ENCODE measurements at regions not wholly inside any gene's neighbourhood (a gene's known extent, or its start where the extent isn't known, plus 50 kb on each side); places are given as distances from the start of the nearest gene placed in this dataset.

DNA sequence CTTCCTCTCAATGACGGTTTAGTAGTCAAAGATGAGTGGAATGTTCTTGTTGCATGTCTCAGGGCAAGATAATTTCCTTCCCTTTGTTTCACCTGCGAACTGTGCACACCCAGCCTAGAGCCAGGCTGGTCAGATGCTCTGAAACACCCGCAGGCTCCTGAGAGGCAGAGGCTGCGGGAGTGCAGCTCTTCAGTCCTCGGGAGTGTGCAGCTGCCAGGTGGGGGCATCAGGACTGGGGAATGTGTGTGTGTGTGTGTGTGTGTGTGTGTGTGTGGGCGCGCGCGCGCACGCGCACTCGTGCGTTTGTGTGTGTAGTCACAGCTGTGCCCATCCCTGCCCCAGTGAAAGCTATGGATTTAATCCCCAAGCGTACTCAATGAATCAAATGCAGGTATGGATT, 136.2 kb upstream of the NTM start:
- Mint-ChIP-seq H3K4me3 (no peak overlapping the region), H3K27me3 (ENCODE audit: low read depth) (no peaks in the 10 kb centered on the region)
- POLR2A ChIA-PET = no interaction called here

DNA sequence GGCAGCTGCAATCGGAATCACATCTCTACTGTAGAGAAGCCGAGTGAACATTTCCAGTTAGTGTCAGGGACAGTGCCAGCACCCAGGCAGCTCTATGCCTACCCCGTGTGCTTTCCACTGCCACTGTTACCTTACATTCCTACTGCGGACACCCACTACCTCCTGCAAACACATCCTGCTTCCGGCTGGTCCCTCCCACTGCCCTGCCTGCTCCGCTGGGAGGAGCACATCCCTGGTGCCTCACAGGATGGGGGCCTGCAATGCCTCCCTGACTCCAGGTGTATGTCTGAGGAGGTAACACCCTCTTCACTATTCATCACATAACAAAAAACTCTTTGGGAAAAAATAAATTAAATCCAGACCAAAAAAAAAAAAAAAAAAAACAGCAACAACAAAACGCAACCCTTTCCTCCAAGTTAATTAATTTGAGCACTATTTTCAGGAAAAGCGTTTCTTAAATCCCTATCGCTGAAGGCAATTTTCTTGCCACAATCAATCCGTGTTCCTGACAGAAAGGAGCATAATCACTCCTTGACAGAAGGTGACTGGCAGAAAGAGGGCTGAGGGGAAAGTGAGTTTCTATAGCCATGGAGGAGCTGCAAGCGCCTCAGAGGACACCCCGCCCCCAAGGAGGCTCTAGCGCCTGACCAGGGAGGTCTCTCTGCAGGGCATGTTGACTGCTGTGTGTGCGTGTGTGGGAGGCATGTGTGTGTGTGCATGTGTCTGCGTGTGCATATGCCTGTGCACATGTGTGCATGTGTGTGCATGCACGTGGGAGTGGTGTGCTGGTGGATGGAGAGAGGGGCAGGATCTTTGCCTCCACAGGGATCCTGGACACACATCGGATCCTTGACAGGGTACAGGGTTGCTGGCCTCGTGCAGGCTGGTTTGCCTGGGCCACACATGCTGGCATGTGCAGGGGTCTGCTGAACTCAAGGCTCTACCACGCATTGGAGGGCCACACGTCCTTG, 134.8 kb upstream of the NTM start:
- H3K27ac Mint-ChIP-seq = no peak overlapping the region
- DNase-seq (no peak), ATAC-seq (no peak)
- ChIA-PET CTCF (no interaction called here), POLR2A (no interaction called here)
- no peaks in the 10 kb centered on the region for H3K9me3 Mint-ChIP-seq (ENCODE audit: insufficient read depth)
- no peaks in the 10 kb centered on the region for H3K36me3 Mint-ChIP-seq (ENCODE audit: low read depth)
- no peaks in the 10 kb centered on the region for H3K4me1 Mint-ChIP-seq (ENCODE audit: low read depth)
- H3K4me3 Mint-ChIP-seq = no peak overlapping the region
- H3K27me3 Mint-ChIP-seq (ENCODE audit: low read depth) = no peaks in the 10 kb centered on the region

More for the DNA sequence above, 136.2 kb upstream of the NTM start:
- H3K36me3 Mint-ChIP-seq (ENCODE audit: low read depth) = no peaks in the 10 kb centered on the region
- no peaks in the 10 kb centered on the region for H3K9me3 Mint-ChIP-seq (ENCODE audit: insufficient read depth)
- H3K4me1 Mint-ChIP-seq (ENCODE audit: low read depth) = no peaks in the 10 kb centered on the region
- DNase-seq = no peak
- CTCF ChIA-PET = no interaction called here
- no peak for ATAC-seq
- H3K27ac Mint-ChIP-seq = no peak overlapping the region

DNA sequence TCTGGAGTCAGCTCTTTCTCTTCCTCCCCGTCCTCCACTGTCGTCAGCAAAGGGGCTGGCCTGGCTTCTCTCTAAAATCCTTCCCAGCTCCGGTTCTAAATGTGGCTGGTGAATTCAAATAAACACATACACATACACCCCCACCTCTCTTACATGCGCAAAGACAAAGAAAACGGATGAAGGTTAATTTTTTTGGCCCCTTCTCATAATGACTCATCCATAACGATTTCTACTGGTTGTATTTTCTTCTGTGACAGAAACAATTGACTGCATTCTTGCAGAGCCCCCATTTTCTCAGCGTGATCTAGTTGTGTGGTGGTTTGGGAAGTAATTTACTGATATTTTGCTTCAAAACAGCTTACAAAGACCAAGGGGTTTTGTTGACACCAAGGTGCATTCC, 130.0 kb upstream of the NTM start:
- ChIA-PET CTCF (no interaction called here), POLR2A (no interaction called here)
- H3K4me1 Mint-ChIP-seq (ENCODE audit: low read depth) = no peaks in the 10 kb centered on the region
- H3K36me3 Mint-ChIP-seq (ENCODE audit: low read depth) = no peaks in the 10 kb centered on the region
- DNase-seq (no peak), ATAC-seq (no peak)
- no peaks in the 10 kb centered on the region for H3K27me3 Mint-ChIP-seq (ENCODE audit: low read depth)
- no peaks in the 10 kb centered on the region for H3K9me3 Mint-ChIP-seq (ENCODE audit: insufficient read depth)
- no peak overlapping the region for H3K4me3 Mint-ChIP-seq
- H3K27ac Mint-ChIP-seq = no peak overlapping the region

DNA sequence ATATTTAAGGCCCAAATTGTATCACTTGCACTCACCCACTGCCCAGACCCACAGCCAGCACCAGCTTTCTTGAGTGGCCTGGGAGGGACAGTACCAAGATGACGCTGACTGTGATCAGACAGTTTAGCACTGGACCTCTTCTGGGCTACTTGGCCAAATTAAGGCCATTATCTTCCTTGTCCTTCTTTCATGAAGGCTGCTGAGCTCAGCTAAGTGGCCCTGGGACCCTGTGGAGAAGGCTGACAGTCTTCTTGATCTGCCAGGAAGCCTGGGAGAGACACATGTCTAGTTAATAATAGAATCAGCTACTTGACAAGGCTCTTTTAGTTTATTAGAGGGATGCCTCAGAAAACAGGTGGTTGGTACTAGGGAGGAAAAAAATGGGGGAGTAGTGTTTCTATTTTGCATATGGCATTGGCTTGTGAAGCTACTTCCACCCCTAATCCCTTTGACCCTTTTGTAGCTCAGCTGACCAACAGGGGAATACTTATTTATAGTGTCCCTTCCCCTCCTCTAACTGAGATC, 127.9 kb upstream of the NTM start:
- ChIA-PET CTCF (no interaction called here), POLR2A (no interaction called here)
- H3K27me3 Mint-ChIP-seq (ENCODE audit: low read depth) = peaks cover 8% of the 10 kb centered on the region
- no peaks in the 10 kb centered on the region for H3K36me3 Mint-ChIP-seq (ENCODE audit: low read depth)
- H3K4me1 Mint-ChIP-seq (ENCODE audit: low read depth) = no peaks in the 10 kb centered on the region
- H3K9me3 Mint-ChIP-seq (ENCODE audit: insufficient read depth) = no peaks in the 10 kb centered on the region
- no peak overlapping the region for H3K4me3 Mint-ChIP-seq
- no peak for DNase-seq
- ATAC-seq = no peak
- no peak overlapping the region for H3K27ac Mint-ChIP-seq

DNA sequence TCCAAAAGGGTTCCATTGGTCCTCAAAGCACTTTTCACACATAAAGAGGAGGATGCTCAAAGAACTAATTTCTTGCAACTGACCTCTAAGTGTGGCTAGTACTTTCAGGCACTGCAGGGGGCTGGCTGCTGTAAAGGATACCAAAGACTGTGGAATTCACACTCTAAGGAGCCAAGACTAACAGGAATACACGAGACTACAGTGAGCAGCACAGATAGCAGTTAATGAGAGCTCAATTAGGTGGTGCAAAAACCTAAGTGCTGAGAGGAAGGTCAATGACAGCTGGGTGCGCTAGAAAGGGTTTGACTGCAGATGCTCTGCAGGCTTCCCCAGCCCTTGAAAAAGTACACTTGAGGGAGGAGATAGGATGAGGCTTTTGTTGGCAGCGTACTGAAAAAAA, 124.3 kb upstream of the NTM start:
- no peak overlapping the region for H3K27ac Mint-ChIP-seq
- H3K36me3 Mint-ChIP-seq (ENCODE audit: low read depth) = no peaks in the 10 kb centered on the region
- no peak for DNase-seq
- POLR2A ChIA-PET = no interaction called here
- peaks cover 8% of the 10 kb centered on the region for H3K27me3 Mint-ChIP-seq (ENCODE audit: low read depth)
- H3K4me3 Mint-ChIP-seq = no peak overlapping the region
- CTCF ChIA-PET = interaction anchor here (0.5 kb wide), 1 partner anchor 238 kb away, joined by 3 read pairs; no protein-coding TSS in a partner anchor
- no peaks in the 10 kb centered on the region for H3K4me1 Mint-ChIP-seq (ENCODE audit: low read depth)
- no peak for ATAC-seq
- H3K9me3 Mint-ChIP-seq (ENCODE audit: insufficient read depth) = no peaks in the 10 kb centered on the region

DNA sequence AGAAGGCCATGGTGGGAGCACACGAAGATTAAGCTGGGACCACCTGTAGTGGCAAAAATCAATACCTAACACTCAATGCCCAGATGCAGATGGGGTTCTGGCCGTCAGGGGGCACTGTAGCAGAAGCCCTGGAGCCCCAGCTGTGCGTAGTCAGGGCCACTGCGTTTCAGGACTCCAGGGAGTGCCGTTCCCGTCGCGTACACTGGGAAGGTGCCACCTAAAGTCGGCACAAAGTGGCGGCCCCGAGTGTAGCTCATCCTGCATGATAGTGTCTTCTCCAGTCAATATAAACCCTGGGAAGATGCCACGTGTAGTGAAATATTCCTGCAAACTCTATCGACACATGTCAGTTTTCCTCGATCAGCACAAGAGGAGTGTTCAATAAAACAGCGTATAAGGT, 123.8 kb upstream of the NTM start:
- no peaks in the 10 kb centered on the region for H3K36me3 Mint-ChIP-seq (ENCODE audit: low read depth)
- H3K4me3 Mint-ChIP-seq = no peak overlapping the region
- no peaks in the 10 kb centered on the region for H3K4me1 Mint-ChIP-seq (ENCODE audit: low read depth)
- H3K27ac Mint-ChIP-seq = no peak overlapping the region
- ATAC-seq (no peak), DNase-seq (no peak)
- CTCF ChIA-PET = interaction anchor here (0.5 kb wide), 1 partner anchor 239 kb away, joined by 3 read pairs; no protein-coding TSS in a partner anchor
- no peaks in the 10 kb centered on the region for H3K9me3 Mint-ChIP-seq (ENCODE audit: insufficient read depth)
- POLR2A ChIA-PET = no interaction called here
- H3K27me3 Mint-ChIP-seq (ENCODE audit: low read depth) = peaks cover 8% of the 10 kb centered on the region

DNA sequence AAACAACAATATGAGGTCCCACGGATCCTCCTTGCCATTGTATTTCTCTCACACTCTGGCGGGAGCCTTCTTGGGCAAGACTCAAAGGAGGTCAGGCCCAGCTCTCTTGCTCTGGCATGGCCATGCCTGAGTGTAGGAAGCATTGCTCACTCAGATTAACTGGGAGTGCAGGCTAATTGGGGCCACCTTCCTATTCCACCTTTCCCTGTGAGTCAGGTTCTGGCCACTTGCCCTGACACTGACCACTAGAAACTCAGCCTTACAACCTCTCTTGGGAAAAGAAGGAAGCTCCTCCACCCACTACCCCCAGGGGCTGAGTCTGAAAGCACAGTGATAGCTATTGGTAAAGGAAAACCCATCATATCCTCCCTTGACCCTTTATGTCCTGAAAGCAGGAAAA, 121.8 kb upstream of the NTM start:
- ChIA-PET CTCF (no interaction called here), POLR2A (no interaction called here)
- Mint-ChIP-seq H3K36me3 (ENCODE audit: low read depth) (no peaks in the 10 kb centered on the region), H3K27ac (no peak overlapping the region), H3K27me3 (ENCODE audit: low read depth) (peaks cover 11% of the 10 kb centered on the region), H3K9me3 (ENCODE audit: insufficient read depth) (no peaks in the 10 kb centered on the region), H3K4me1 (ENCODE audit: low read depth) (no peaks in the 10 kb centered on the region), H3K4me3 (no peak overlapping the region)
- no peak for ATAC-seq
- no peak for DNase-seq

DNA sequence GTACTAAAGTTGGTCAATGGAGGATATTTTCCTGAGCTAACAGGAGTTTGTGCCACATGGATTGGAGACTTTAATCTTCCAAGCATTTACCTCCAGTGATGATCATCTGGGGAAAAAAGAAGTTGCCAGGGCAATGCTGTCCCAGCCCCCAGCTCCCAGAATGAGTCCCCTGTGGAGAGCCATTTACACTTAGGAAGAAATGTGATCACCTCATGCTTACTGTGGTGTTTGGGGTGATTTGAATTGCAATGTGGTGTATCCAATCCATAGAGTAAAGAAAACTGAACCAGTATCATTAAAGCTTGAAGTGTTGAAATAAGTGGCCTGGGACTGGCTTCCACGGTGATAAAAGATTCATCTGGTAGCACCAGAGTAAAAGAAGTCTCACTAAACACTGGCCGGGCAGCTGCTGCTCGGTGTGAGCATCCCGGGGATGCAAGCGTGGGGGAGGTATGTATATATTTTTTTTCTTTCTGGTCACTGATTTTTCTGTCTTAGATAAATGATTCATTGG, 117.2 kb upstream of the NTM start:
- Mint-ChIP-seq H3K27me3 (ENCODE audit: low read depth) (peaks cover 3% of the 10 kb centered on the region), H3K27ac (no peak overlapping the region), H3K4me3 (no peak overlapping the region), H3K36me3 (ENCODE audit: low read depth) (no peaks in the 10 kb centered on the region), H3K9me3 (ENCODE audit: insufficient read depth) (no peaks in the 10 kb centered on the region), H3K4me1 (ENCODE audit: low read depth) (no peaks in the 10 kb centered on the region)
- no peak for ATAC-seq
- CTCF ChIA-PET = no interaction called here
- POLR2A ChIA-PET = no interaction called here
- DNase-seq = no peak

DNA sequence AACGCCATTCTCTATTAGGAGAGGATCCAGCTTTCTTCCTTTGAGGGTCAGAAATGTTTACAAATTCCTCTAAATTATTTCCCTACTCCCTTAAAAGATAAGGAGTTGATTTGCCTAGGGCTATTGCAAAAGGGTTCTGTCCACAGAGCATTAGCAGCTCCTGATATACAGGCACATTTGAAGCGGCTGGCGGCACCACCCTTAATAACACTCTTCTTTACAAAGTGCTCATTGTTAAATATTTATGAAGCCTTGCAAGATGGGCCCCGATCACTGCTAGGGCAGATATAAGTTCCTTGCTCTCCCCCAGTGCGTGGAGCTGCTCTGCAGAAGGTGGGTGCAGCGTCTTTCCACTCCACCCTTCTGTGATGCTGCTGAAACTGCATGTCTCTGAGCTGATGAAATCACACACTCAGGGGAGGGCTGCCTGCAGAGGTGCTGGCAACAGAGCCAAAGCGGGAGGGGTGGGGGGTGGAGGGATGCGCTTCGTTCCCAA, 116.7 kb upstream of the NTM start:
- Mint-ChIP-seq H3K4me3 (no peak overlapping the region), H3K27ac (no peak overlapping the region), H3K9me3 (ENCODE audit: insufficient read depth) (no peaks in the 10 kb centered on the region), H3K27me3 (ENCODE audit: low read depth) (peaks cover 3% of the 10 kb centered on the region), H3K4me1 (ENCODE audit: low read depth) (no peaks in the 10 kb centered on the region), H3K36me3 (ENCODE audit: low read depth) (no peaks in the 10 kb centered on the region)
- POLR2A ChIA-PET = no interaction called here
- ATAC-seq (no peak), DNase-seq (no peak)
- CTCF ChIA-PET = no interaction called here

DNA sequence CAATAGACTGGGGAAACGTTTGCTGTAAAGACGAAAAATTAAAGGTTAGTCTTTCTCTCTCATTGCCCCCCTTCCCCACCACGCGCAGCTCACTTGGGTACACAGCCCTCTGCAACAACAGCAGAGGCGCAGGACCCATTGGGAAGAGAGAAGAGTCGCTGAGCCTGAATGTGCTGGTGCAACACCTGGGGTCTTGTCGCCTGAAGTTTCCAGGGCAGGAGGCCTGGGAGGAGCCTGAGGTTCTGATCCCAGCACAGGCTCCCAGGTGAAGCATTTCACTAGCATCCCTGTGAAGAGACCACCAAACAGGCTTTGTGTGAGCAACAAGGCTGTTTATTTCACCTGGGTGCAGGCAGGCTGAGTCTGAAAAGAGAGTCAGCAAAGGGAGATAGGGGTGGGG, 116.2 kb upstream of the NTM start:
- CTCF ChIA-PET = no interaction called here
- POLR2A ChIA-PET = no interaction called here
- Mint-ChIP-seq H3K4me3 (no peak overlapping the region), H3K27ac (no peak overlapping the region), H3K27me3 (ENCODE audit: low read depth) (peaks cover 3% of the 10 kb centered on the region), H3K9me3 (ENCODE audit: insufficient read depth) (no peaks in the 10 kb centered on the region), H3K4me1 (ENCODE audit: low read depth) (no peaks in the 10 kb centered on the region), H3K36me3 (ENCODE audit: low read depth) (no peaks in the 10 kb centered on the region)
- DNase-seq (no peak), ATAC-seq (no peak)

DNA sequence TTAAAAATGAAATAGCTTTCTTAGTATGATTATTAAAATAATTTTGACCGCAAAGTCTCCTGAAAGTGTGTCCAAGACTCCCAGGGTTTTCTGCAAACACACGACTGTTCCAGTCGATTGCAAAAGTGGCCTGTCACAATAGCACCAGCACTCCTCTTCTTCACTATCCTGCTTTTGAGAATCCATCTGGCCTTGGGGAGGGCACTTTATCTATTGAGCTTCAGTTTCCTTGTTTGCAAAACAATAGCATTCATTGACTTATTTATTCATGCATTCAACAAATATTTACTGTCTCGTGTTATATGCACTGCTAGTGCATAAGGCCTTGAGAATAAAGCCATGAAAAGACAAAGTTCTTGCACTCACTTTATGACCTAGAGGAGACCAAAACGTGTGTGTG, 96.2 kb upstream of the NTM start:
- Mint-ChIP-seq H3K36me3 (ENCODE audit: low read depth) (no peaks in the 10 kb centered on the region), H3K27me3 (ENCODE audit: low read depth) (no peaks in the 10 kb centered on the region), H3K9me3 (ENCODE audit: insufficient read depth) (peaks cover 4% of the 10 kb centered on the region), H3K4me1 (ENCODE audit: low read depth) (no peaks in the 10 kb centered on the region), H3K27ac (no peak overlapping the region), H3K4me3 (no peak overlapping the region)
- ChIA-PET CTCF (no interaction called here), POLR2A (no interaction called here)
- no peak for DNase-seq
- no peak for ATAC-seq

DNA sequence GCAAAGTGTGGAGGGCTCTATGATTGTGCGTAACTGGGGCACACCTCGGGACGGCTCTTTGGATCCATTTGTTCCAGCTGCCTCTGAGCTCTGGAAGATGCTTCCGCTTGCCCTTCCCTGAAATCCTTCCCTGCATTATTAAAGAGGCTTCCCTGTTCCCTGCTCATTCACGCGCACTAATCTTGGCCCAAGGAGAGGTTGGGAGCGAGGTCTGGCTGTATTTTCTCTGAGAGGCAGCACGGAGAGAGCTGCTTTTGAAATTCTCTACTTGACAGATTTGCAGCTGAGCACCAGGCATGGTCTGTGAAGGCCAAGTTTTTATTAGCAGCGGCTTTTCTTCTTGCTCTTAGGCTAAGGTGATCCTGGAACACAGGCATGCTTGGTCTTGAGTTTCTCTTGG, 94.8 kb upstream of the NTM start:
- DNase-seq (no peak), ATAC-seq (no peak)
- POLR2A ChIA-PET = no interaction called here
- CTCF ChIA-PET = no interaction called here
- Mint-ChIP-seq H3K36me3 (ENCODE audit: low read depth) (no peaks in the 10 kb centered on the region), H3K4me1 (ENCODE audit: low read depth) (no peaks in the 10 kb centered on the region), H3K27ac (no peak overlapping the region), H3K27me3 (ENCODE audit: low read depth) (no peaks in the 10 kb centered on the region), H3K9me3 (ENCODE audit: insufficient read depth) (peaks cover 4% of the 10 kb centered on the region), H3K4me3 (no peak overlapping the region)
